ENCODE measurements at regions not wholly inside any gene's neighbourhood (a gene's known extent, or its start where the extent isn't known, plus 50 kb on each side); places are given as distances from the start of the nearest gene placed in this dataset.
"Not testable (repeated sequence)": the region's sequence is repeated elsewhere in the genome, so short reads cannot be mapped to it uniquely, and the experiment has no call there.

GRCh38 chr21:26246073-26246472, 75.5 kb upstream of the APP start:
- Histone ChIP-seq H3K27me3 (no peaks in the 10 kb centered on the region), H3K27ac (no peak overlapping the region), H3K36me3 (no peaks in the 10 kb centered on the region), H3K4me3 (no peak overlapping the region), H3K9me3 (no peaks in the 10 kb centered on the region), H3K4me1 (no peaks in the 10 kb centered on the region)
- TF ChIP-seq POLR2AphosphoS5 (IDR thresholded peaks at IDR 0.05) (no peak), CTCF (IDR thresholded peaks at IDR 0.05) (no peak), POLR2A (IDR thresholded peaks at IDR 0.05) (no peak)
- DNase-seq (ENCODE audit: low spot score in 2 of 2), result no peak
- intact Hi-C loops (cut with DNase I; ENCODE audit: low total_unique reads), result no loop called here

DNA sequence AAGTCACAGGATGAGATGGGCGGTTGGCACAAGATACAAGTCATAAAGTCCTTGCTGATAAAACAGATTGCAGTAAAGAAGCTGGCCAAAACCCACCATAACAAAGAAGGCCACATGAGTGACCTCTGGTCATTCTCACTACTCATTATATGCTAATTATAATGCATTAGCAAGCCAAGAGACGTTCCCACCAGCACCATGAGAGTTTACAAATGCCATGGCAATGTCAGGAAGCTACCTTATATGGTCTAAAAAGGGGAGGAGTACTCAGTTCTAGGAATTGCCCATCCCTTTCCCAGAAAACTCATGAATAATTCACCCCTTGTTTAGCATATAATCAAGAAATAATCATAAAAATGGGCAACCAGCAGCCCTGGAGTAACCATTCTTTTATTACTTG, 74.9 kb upstream of the APP start:
- no peak overlapping the region for H3K4me3 ChIP-seq
- H3K27me3 ChIP-seq, result no peaks in the 10 kb centered on the region
- no peak overlapping the region for H3K27ac ChIP-seq
- H3K36me3 ChIP-seq, result no peaks in the 10 kb centered on the region
- intact Hi-C loops (cut with DNase I; ENCODE audit: low total_unique reads), result no loop called here
- no peaks in the 10 kb centered on the region for H3K9me3 ChIP-seq
- no peak for DNase-seq (ENCODE audit: low spot score in 2 of 2)
- TF ChIP-seq POLR2AphosphoS5 (IDR thresholded peaks at IDR 0.05) (no peak), POLR2A (IDR thresholded peaks at IDR 0.05) (no peak), CTCF (IDR thresholded peaks at IDR 0.05) (no peak)
- no peaks in the 10 kb centered on the region for H3K4me1 ChIP-seq

DNA sequence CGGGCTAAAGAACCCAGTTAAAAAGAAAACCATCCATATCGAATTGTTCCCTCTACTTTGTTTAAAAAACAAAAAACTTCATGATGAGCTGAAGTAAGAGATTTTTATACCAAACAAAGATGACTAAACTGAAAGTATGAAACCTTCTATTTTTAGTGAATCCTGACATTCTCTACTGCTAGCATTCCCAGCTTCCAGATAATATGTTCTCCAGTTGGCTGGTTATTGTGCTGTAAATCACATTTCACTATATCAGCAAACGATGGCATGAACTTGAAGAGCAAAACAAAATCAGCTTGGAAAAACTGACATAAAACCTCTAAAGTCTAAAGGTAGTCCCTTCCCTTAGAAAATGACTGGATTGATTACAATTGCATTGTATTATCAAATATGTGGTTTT, 68.1 kb upstream of the APP start:
- no peak for DNase-seq (ENCODE audit: low spot score in 2 of 2)
- TF ChIP-seq POLR2AphosphoS5 (IDR thresholded peaks at IDR 0.05) (no peak), CTCF (IDR thresholded peaks at IDR 0.05) (no peak), POLR2A (IDR thresholded peaks at IDR 0.05) (no peak)
- Histone ChIP-seq H3K27ac (no peak overlapping the region), H3K36me3 (no peaks in the 10 kb centered on the region), H3K27me3 (no peaks in the 10 kb centered on the region), H3K9me3 (no peaks in the 10 kb centered on the region), H3K4me3 (no peak overlapping the region), H3K4me1 (no peaks in the 10 kb centered on the region)
- intact Hi-C loops (cut with DNase I; ENCODE audit: low total_unique reads), result no loop called here

GRCh38 chr21:26236281-26236680, 65.7 kb upstream of the APP start:
- intact Hi-C loops (cut with DNase I; ENCODE audit: low total_unique reads), result no loop called here
- no peaks in the 10 kb centered on the region for H3K4me1 ChIP-seq
- no peak overlapping the region for H3K27ac ChIP-seq
- H3K36me3 ChIP-seq, result no peaks in the 10 kb centered on the region
- no peak for TF ChIP-seq POLR2AphosphoS5 (IDR thresholded peaks at IDR 0.05)
- TF ChIP-seq CTCF (IDR thresholded peaks at IDR 0.05), result no peak
- no peak for TF ChIP-seq POLR2A (IDR thresholded peaks at IDR 0.05)
- no peak overlapping the region for H3K4me3 ChIP-seq
- H3K9me3 ChIP-seq, result no peaks in the 10 kb centered on the region
- no peak for DNase-seq (ENCODE audit: low spot score in 2 of 2)
- H3K27me3 ChIP-seq, result no peaks in the 10 kb centered on the region

DNA sequence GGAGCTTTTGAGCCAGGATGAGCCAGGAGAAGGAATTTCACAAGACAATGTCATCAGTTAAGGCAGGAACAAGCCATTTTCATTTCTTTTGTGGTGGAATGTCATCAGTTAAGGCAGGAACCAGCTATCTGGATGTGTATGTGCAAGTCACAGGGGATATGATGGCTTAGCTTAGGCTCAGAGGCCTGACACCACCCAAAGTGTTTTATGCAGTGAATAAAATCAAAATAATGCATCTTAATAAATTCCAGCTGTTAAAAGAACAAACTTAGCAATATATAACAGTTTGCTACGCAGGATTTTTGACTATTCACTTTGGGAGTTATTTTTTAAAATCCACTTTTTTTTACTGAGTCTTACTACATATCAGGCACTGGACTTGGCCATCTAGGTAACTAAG, 62.7 kb upstream of the APP start:
- H3K36me3 ChIP-seq; H3K27me3 ChIP-seq; H3K9me3 ChIP-seq; H3K4me1 ChIP-seq; intact Hi-C loops (cut with DNase I; ENCODE audit: low total_unique reads); H3K4me3 ChIP-seq; DNase-seq (ENCODE audit: low spot score in 2 of 2); H3K27ac ChIP-seq: not testable (repeated sequence)

- H3K4me3 ChIP-seq; DNase-seq (ENCODE audit: low spot score in 2 of 2); intact Hi-C loops (cut with DNase I; ENCODE audit: low total_unique reads); H3K27me3 ChIP-seq; H3K4me1 ChIP-seq; H3K27ac ChIP-seq; H3K9me3 ChIP-seq; H3K36me3 ChIP-seq: not testable (repeated sequence)
Measured at GRCh38 chr21:26232491-26232890, 61.9 kb upstream of the APP start.

Measured in breast epithelium (tissue), 4 donors.